ENCODE measurements at regions not wholly inside any gene's neighbourhood (a gene's known extent, or its start where the extent isn't known, plus 50 kb on each side); places are given as distances from the start of the nearest gene placed in this dataset.

- no peak for TF ChIP-seq POLR2A (IDR thresholded peaks at IDR 0.05; ENCODE audit: low read depth, low read length)
- TF ChIP-seq, protein P1, sequence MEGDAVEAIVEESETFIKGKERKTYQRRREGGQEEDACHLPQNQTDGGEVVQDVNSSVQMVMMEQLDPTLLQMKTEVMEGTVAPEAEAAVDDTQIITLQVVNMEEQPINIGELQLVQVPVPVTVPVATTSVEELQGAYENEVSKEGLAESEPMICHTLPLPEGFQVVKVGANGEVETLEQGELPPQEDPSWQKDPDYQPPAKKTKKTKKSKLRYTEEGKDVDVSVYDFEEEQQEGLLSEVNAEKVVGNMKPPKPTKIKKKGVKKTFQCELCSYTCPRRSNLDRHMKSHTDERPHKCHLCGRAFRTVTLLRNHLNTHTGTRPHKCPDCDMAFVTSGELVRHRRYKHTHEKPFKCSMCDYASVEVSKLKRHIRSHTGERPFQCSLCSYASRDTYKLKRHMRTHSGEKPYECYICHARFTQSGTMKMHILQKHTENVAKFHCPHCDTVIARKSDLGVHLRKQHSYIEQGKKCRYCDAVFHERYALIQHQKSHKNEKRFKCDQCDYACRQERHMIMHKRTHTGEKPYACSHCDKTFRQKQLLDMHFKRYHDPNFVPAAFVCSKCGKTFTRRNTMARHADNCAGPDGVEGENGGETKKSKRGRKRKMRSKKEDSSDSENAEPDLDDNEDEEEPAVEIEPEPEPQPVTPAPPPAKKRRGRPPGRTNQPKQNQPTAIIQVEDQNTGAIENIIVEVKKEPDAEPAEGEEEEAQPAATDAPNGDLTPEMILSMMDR (conservative IDR thresholded peaks at IDR 0.05; ENCODE audit: low read depth, low read length), result no peak
Measured at GRCh38 chr4:12409507-12410190, 981.0 kb upstream of the HS3ST1 start.
